Fibroblast of lung (primary cell): ENCODE measurements at regions not wholly inside any gene's neighbourhood (a gene's known extent, or its start where the extent isn't known, plus 50 kb on each side); places are given as distances from the start of the nearest gene placed in this dataset.

Experiments used
- DNase-seq, 2 donors: peaks; one replicate each; pipeline versions ENCODE4 v3.0.0 to v3.0.0-alpha.2; 2010; ENCODE audit warnings: low read depth in 2 of 2
- H2AFZ ChIP-seq: 2 replicates; pipeline ENCODE4 v1.5.1; 2012; ENCODE audit warnings: low read length, control low read depth, inconsistent platforms
- H3K27ac ChIP-seq: 2 replicates; pipeline ENCODE4 v1.5.1; 2011; ENCODE audit warnings: low read length, control low read depth; ENCODE audit not compliant: insufficient read depth
- H3K27me3 ChIP-seq: 2 replicates; pipeline ENCODE4 v1.5.1; 2011; ENCODE audit warnings: mild to moderate bottlenecking, low read length; ENCODE audit not compliant: control insufficient read depth, insufficient read depth
- H3K36me3 ChIP-seq: 2 replicates; pipeline ENCODE4 v1.5.1; 2011; ENCODE audit warnings: low read length; ENCODE audit not compliant: control insufficient read depth, insufficient read depth
- H3K4me1 ChIP-seq: 2 replicates; pipeline ENCODE4 v1.5.1; 2011; ENCODE audit warnings: low read length; ENCODE audit not compliant: control insufficient read depth, insufficient read depth; ENCODE audit errors: extremely low read depth
- H3K4me2 ChIP-seq: 2 replicates; pipeline ENCODE4 v1.5.1; 2011; ENCODE audit warnings: low read length, control low read depth; ENCODE audit not compliant: insufficient read depth; ENCODE audit errors: extremely low read depth
- H3K4me3 ChIP-seq, 4 experiments: fragments of 200-600 bp in 1 of 4; sonication (generic) in 1 of 4; replicated peaks in 1 of 4; 2 replicates each; pipeline ENCODE4 v1.5.1; 2011 to 2016; ENCODE audit warnings: low read length in 4 of 4, low read depth in 3 of 4, mild to moderate bottlenecking in 3 of 4, control low read depth in 2 of 4, inconsistent platforms in 1 of 4, mixed read lengths in 1 of 4; ENCODE audit not compliant: insufficient read depth in 1 of 4; ENCODE audit errors: control extremely low read depth in 1 of 4
- H3K79me2 ChIP-seq: 2 replicates; pipeline ENCODE4 v1.5.1; 2012; ENCODE audit warnings: mild to moderate bottlenecking, low read length, inconsistent platforms; ENCODE audit not compliant: control insufficient read depth, insufficient read depth
- H3K9ac ChIP-seq: 2 replicates; pipeline ENCODE4 v1.5.1; 2011; ENCODE audit warnings: mild to moderate bottlenecking, low read length, control low read depth; ENCODE audit not compliant: insufficient read depth
- H3K9me3 ChIP-seq: 2 replicates; pipeline ENCODE4 v1.5.1; 2012; ENCODE audit warnings: low read depth, low read length; ENCODE audit not compliant: control insufficient read depth, insufficient read depth
- H4K20me1 ChIP-seq: 2 replicates; pipeline ENCODE4 v1.5.1; 2011; ENCODE audit warnings: low read length; ENCODE audit not compliant: control insufficient read depth, insufficient read depth; ENCODE audit errors: extremely low read depth
- CTCF ChIP-seq, 2 donors: IDR thresholded peaks in 1 of 2; conservative IDR thresholded peaks in 1 of 2; 1 replicate in 1 of 2; 2 replicates in 1 of 2; pipeline ENCODE4 v1.5.1; 2011 to 2012; ENCODE audit warnings: low read length in 2 of 2, control low read depth in 1 of 2, inconsistent platforms in 1 of 2, low read depth in 1 of 2, mild to moderate bottlenecking in 1 of 2
- EZH2 ChIP-seq: IDR thresholded peaks from 2 replicates; pipeline ENCODE4 v1.5.1; 2012; ENCODE audit warnings: low read length, control low read depth, mild to moderate bottlenecking; ENCODE audit errors: missing control alignments

DNA sequence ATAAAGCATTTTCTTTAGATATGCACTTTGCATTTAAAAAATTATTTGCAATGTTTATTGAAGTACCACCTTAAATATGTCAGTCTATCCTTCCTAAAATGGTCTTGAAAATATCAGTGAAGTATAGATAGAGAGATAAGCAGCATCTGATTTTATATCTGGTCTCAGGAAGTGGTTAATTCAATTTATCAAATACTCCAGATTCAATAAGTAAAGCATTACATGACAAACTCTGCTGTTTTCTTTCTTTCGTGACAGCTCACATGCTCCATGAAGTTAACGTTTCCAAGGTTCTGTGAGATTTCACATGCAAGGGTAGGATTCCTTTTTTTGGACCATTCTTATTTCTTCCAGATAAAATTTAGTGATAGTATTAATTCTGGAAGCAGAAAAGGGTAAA is 775.4 kb upstream of the ROBO1 start:
- no peak overlapping the region for H3K27ac ChIP-seq
- no peak overlapping the region for H2AFZ ChIP-seq
- H3K27me3 ChIP-seq = no peaks in the 10 kb centered on the region
- DNase-seq = no peak
- H3K4me1 ChIP-seq = no peaks in the 10 kb centered on the region
- no peak overlapping the region for H3K9ac ChIP-seq
- no peaks in the 10 kb centered on the region for H3K9me3 ChIP-seq
- H3K4me3 ChIP-seq = no peak overlapping the region
- no peaks in the 10 kb centered on the region for H3K36me3 ChIP-seq
- no peaks in the 10 kb centered on the region for H4K20me1 ChIP-seq
- no peak overlapping the region for H3K4me2 ChIP-seq
- TF ChIP-seq CTCF (conservative IDR thresholded peaks at IDR 0.05 in 1 of 2, IDR thresholded peaks at IDR 0.05 in 1 of 2; ENCODE audit: low read depth in 1 of 2, low read length in 2 of 2) (no peak), EZH2 (no peak)
- no peaks in the 10 kb centered on the region for H3K79me2 ChIP-seq

GRCh38 chr3:80542456-80542855 is 774.7 kb upstream of the ROBO1 start:
- Histone ChIP-seq H3K9ac (no peak overlapping the region), H3K4me2 (no peak overlapping the region), H3K4me3 (no peak overlapping the region), H4K20me1 (no peaks in the 10 kb centered on the region), H3K27me3 (no peaks in the 10 kb centered on the region), H3K9me3 (no peaks in the 10 kb centered on the region), H3K79me2 (no peaks in the 10 kb centered on the region), H3K36me3 (no peaks in the 10 kb centered on the region), H2AFZ (no peak overlapping the region), H3K27ac (no peak overlapping the region), H3K4me1 (no peaks in the 10 kb centered on the region)
- TF ChIP-seq CTCF (conservative IDR thresholded peaks at IDR 0.05 in 1 of 2, IDR thresholded peaks at IDR 0.05 in 1 of 2; ENCODE audit: low read depth in 1 of 2, low read length in 2 of 2) = no peak
- no peak for DNase-seq

- no peak overlapping the region for H3K9ac ChIP-seq
- no peaks in the 10 kb centered on the region for H3K27me3 ChIP-seq
- H3K36me3 ChIP-seq = no peaks in the 10 kb centered on the region
- no peaks in the 10 kb centered on the region for H4K20me1 ChIP-seq
- DNase-seq = no peak
- no peak overlapping the region for H2AFZ ChIP-seq
- no peaks in the 10 kb centered on the region for H3K9me3 ChIP-seq
- no peak overlapping the region for H3K27ac ChIP-seq
- no peaks in the 10 kb centered on the region for H3K79me2 ChIP-seq
- H3K4me2 ChIP-seq = no peak overlapping the region
- no peak overlapping the region for H3K4me3 ChIP-seq
- TF ChIP-seq CTCF (conservative IDR thresholded peaks at IDR 0.05 in 1 of 2, IDR thresholded peaks at IDR 0.05 in 1 of 2; ENCODE audit: low read depth in 1 of 2, low read length in 2 of 2) (no peak), EZH2 (no peak)
- no peaks in the 10 kb centered on the region for H3K4me1 ChIP-seq
These were observed 769.9 kb upstream of the ROBO1 start for GRCh38 chr3:80537680-80538079.
